ENCODE measurements at regions not wholly inside any gene's neighbourhood (a gene's known extent, or its start where the extent isn't known, plus 50 kb on each side); places are given as distances from the start of the nearest gene placed in this dataset.
A peak's percentile ranks its signal among the peaks of the same experiment; 100 is the strongest.
"Not testable (repeated sequence)": the region's sequence is repeated elsewhere in the genome, so short reads cannot be mapped to it uniquely, and the experiment has no call there.

DNA sequence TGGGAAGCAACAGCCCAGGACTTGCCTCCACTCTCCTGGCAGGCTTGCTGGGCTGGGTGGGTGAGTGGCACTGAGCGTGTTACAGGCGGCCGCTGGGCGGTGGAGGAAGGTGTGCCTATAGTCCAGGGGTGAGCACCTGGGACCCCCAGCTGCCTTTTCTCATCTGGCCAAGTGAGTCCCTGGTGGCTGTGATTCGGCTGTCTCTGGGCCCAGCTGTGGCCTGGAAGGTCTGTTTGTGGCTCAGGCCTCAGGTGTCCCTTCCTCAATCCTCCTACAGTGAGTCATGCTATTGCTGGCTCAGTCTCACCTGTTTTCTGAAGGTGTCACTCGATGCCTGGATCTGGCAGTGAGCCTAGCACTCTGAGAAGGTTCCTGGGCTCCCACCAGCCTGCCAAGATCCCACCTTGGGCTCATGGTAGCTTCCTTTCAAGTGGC is 564.2 kb downstream of the PTPRU start:
- DNase-seq: no peak

GRCh38 chr1:29800120-29800519 is 563.8 kb downstream of the PTPRU start:
- no peak for DNase-seq

DNA sequence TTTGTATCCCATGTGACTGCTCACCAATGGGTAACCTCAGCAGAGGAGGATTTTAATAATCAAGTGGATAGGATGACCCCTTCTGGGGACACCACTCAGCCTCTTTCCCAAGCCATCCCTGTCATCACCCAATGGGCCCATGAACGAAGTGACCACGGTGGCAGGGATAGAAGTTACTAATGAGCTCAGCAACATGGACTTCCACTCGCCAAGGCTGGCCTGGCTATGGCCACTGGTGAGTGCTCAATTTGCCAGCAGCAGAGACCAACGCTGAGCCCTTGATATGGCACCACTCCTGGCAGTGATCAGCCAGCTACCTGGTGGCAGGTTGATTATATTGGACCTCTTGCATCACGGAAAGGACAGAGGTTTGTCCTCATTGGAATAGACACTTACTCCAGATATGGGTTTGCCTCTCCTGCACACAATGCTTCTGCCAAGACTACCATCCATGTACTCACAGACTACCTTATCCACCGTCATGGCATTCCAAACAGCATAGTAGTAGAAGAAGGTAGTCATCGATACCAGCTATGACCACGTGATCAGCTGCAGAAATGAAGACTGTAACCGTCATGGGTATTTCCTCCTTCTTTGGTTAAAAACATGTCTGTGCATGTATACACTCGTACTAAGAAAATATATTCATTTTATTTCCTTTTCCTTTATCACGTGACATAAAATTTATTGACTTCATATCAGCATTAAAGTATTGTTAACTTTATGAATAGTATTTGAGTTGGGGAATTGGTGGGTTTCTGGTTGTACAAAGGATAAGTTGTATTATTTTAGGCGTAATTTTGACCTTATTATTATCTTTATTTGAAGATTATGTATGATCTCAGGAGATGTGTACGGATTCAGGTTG is 562.6 kb downstream of the PTPRU start:
- DNase-seq: no peak

- not testable (repeated sequence) for DNase-seq
Observed at GRCh38 chr1:29797125-29797524, 560.8 kb downstream of the PTPRU start.

DNA sequence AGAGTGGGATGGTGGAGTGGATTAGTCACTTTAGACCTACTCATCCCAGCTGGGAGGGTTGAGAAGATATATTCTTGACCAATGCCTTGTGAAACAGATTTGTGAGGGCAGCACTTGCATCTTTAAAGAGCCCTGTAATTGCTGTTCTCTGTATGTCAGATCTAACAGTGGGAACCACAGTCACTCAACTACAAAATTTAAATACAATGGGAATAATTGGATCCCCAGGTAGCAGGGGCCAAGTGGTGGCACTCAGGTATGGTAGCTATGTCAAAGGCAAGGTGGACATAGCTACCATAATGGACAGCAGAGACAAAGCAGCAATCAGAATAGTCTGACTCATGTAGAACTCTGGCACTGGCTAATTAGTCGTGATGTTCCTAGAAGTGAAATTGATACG is 559.6 kb downstream of the PTPRU start:
- not testable (repeated sequence) for DNase-seq

DNA sequence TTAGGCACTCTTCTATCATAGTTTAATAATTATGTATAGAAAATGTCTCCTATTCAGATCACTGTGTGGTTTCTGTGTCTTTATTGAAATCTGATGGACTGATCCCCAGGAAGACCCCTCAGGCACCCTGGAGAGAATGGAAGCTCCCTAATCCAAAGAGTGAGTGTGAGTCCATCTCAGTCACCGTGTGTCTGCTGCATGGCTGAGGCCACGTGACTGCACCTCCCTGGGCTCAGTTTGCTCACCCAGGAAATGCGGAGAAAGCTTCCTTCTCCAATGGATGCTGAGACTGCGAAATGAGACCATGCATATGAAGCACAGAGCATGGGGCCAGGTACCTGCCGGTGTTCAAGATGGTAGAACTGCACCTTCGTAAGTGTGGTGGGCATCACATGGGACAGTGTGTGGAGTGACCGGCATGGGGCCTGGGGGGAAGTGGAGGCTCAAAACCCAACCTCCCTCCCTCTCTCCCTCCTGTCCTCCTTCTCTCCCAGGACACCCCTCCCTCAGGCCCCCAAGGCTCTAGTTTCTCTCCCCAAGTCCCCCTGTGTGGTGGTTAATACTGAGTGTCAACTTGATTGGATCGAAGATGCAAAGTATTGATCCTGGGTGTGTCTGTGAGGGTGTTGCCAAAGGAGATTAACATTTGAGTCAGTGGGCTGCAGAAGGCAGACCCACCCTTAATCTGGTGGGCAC is 557.5 kb downstream of the PTPRU start:
- DNase-seq: no peak

DNA sequence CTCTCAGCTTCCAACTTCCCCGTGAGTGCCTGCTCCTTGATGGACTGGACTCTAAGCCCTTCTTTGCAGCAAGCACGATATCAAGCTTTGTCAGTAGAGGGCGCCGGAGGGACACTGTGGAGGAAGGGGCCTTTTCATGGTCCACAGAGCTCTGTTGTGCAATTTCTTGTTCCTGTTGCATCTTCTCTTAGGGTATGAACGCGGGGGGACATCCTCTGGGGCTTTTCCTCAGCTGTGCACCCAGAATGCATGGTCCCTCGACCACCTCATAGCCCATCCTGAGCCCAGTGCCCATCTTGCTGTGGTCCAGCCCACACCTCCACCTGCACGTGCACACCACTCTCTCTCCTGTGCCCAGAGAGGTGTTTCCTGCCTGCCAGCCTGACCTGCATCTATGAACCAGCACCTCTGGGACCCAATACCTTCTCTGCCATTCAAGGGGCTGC is 556.8 kb downstream of the PTPRU start:
- DNase-seq: peak; percentile 36

GRCh38 chr1:29789910-29790247 is 553.6 kb downstream of the PTPRU start:
- no peak for DNase-seq

DNA sequence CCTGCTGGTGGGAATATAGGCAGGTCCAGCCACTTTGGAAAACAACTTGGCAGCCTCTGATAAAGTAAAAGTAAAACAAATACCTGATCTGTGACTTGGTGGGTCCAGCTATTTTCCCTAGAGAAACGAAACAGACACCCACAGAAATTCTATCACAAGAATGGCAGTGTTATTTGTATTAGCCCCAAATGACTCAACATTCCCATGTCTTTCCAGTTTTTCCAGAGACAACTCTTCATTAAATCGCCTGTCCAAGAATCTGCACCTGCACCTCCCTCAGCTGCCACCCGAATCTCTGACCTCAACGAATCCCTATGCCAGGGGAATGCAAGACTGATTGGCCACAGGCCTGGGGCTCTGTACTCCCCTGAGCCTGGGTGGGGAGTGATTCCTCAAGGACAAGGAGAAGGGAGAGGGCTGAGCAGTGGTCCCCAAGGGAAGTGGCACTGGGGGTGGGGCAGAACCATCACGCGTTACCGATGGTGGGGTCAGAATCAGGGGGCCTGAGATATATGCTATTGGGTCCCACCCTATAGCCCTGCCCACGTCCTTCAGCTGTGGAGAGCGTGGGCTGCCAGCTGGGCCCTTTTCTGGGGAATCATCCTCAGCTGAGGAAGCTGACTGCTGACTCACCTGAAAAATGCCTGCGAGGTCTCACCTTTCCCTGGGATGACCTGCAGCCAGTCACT is 553.0 kb downstream of the PTPRU start:
- no peak for DNase-seq

- no peak for DNase-seq
Observed at GRCh38 chr1:29786791-29787732, 550.7 kb downstream of the PTPRU start.

DNA sequence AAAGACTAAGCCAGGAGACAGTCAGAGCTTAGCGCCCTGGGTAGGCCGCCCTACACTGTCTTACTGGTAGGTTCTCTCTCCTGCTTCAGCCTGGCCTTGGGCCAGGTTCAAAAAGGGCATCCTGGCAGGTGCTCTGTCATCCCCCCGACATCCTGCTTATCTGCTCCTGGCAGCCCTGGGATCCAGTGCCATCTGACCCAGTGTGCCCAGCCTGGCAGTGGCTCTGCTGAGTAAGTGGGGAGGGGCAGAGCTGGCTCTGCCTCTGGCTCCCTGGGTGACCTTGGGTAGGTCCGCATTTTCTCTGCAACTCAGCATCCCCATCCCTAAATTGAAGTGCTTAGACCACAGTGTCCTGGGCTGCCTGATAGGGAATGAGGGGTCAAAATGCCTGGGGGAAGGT is 549.9 kb downstream of the PTPRU start:
- DNase-seq: no peak

GRCh38 chr1:29785554-29785953 is 549.2 kb downstream of the PTPRU start:
- DNase-seq: no peak

- DNase-seq: no peak
Observed at GRCh38 chr1:29785137-29785527, 548.8 kb downstream of the PTPRU start.

DNA sequence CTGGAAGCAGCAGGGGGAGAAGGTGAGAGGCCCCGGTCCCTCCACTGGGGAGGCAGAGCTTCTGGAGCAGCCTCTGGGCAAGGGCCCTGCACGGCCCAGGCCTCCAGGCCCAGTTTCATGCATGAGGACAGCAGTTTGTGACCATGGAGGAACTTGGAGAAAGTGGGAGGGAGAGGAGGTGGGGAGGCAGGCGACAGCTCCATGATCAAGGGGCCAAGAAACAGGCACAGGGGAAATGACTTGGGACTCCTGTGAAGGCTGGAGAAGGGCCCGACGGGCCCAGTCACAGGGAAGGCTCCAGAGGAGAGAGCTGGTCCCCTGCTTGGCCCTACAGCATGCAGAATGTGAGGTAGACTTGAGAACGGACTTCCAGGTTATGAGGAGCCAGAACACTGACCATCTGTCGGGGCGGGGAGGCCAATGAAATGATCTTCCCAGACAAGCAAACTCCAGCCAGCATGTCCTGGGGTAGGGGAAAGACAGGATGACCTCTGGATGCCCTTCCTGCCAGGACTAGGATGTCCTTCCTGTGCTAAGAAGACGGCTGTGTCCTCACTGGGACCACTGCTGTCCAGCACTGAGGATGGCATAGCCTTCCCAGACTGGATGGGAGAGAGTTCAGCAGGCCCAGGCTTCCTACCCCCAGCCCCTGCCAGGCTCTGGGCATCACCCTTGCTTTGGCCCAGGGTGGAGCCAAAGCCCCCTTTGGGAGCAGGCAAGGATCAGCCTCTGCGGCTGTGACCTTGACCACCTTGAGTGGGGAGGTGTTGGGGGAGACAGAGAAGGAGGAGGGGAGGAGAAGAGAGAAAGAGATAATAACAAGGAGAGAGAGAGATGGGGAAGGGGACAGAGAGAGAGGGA is 548.2 kb downstream of the PTPRU start:
- DNase-seq: no peak

- no peak for DNase-seq
Observed at GRCh38 chr1:29783508-29784275, 547.4 kb downstream of the PTPRU start.

DNA sequence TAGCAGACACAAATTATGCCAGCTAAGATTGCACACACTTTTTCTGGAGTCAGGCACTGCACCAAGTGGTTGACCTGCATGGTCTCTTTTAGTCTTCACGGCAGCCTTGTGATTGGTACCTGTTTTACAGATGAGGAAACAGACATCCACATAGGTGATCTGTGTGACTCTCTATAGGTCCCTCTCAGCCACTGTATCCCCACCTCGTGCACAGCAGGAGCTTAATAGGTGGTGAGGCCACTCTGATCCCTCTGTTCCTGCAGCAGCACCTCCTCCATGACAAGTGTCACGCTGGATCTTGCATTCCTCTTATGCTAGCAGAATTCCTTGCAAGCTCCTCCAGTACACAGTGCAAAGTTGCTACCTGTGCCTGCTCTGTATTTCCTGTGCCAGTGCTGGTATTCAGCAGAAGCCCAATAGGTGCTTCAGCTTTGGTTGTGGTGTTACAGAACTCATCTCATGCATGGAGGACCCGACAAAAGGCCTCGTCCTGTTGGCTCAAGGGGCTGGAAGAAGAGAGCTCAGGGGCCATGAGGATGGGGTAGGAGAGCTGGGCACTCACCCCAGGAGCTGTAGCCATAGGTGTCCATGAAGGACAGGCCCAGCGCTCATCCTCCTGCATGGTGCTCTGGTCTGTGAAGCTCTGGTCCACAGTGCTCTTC is 546.7 kb downstream of the PTPRU start:
- DNase-seq: no peak

GRCh38 chr1:29779146-29779545 is 542.8 kb downstream of the PTPRU start:
- no peak for DNase-seq

DNA sequence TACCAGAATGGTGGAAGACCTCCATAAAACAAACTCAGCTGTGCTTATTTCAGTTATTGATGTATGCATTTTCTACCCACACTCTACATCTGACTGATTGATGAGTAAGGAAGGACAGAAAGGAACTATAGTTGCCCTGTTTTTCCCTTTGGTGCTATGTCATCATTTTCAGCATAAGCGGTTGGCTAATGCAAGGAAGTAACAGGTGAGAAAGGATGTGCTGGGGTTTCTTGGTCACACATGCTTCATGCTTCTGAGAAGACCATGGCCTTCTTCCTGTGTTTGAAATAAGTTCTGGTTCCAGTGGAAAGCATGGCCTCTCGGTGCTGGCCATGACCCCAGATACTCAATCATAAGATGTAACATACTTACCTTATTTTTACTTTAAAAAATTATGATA is 541.2 kb downstream of the PTPRU start:
- DNase-seq: no peak

DNA sequence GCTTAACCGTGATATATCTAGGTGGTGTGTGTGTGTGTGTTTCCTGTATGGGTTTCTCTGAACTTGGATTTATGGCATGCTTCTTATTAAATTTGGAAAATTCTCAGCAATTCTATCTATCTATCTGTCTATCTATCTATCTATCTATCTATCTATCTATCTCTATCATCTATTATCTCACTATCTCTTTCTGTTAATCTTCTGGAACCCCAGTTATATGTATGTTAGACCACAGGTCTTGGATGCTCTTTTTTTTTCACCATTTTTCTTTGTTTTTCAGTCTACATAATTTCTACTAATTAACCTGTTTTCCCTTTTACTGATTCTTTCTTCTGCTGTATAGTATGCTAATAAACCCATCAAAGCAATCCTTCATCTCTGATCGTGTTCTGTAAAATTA is 538.0 kb downstream of the PTPRU start:
- no peak for DNase-seq

DNA sequence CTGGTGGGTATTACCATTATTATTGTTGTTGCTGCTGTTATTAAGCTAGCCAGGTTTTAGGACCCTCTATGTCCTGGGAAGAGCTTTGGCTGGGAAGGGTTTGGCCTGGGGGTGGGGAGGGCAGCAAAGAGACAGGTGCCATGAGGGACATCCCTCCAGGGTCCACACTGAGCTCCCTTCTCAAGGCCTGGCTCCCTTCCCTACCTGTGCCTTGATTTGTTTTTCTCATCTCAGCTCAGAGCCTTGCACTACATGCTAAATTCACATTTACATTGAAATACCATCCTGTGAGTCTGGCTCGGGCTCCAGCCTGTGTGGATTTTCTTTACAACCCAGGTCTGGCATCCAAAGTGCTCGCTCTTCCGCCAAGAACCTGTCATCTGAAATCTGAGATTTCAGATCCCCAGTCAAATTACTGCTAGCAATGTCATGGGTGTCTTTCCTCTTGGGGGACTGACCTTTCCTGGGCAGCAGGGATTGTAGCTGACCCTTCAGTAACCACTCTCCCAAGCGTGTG is 536.3 kb downstream of the PTPRU start:
- DNase-seq: no peak

Data from activated T-cell treated with anti-CD3 and anti-CD28 coated beads, Interleukin-2, amount 50 U/mL, for 1 hour (primary cell).